Astrocyte (in vitro differentiated cells and primary cell): ENCODE measurements at regions not wholly inside any gene's neighbourhood (a gene's known extent, or its start where the extent isn't known, plus 50 kb on each side); places are given as distances from the start of the nearest gene placed in this dataset.

Experiments
- DNase-seq: peaks from one replicate; pipeline ENCODE4 v3.0.0-alpha.2; 2010; ENCODE audit warnings: low read depth
- FAIRE-seq: peaks from 2 replicates; lab custom pipeline; 2011; peaks lifted over from hg19 to GRCh38; lab: Jason Lieb, UNC
- H2AFZ ChIP-seq: 2 replicates; pipeline ENCODE4 v1.6.0; 2012; ENCODE audit warnings: low read depth, low read length, inconsistent platforms
- H3K27ac ChIP-seq: 2 replicates; pipeline ENCODE4 v1.5.1; 2011; ENCODE audit warnings: low read depth, low read length, inconsistent platforms
- H3K27me3 ChIP-seq: 2 replicates; pipeline ENCODE4 v1.6.0; 2011; ENCODE audit warnings: low read length, inconsistent platforms; ENCODE audit not compliant: insufficient read depth
- H3K36me3 ChIP-seq: 2 replicates; pipeline ENCODE4 v1.5.1; 2011; ENCODE audit warnings: low read length, inconsistent platforms; ENCODE audit not compliant: insufficient read depth
- H3K4me1 ChIP-seq: 2 replicates; pipeline ENCODE4 v1.5.1; 2011; ENCODE audit warnings: low read length, inconsistent platforms; ENCODE audit not compliant: insufficient read depth
- H3K4me2 ChIP-seq: 2 replicates; pipeline ENCODE4 v1.6.0; 2012; ENCODE audit warnings: low read length, inconsistent platforms
- H3K4me3 ChIP-seq: 2 replicates; pipeline ENCODE4 v1.5.1; 2011; ENCODE audit warnings: low read depth, mild to moderate bottlenecking, low read length, inconsistent platforms; ENCODE audit not compliant: insufficient read depth
- H3K79me2 ChIP-seq: 2 replicates; pipeline ENCODE4 v1.6.0; 2012; ENCODE audit warnings: mild to moderate bottlenecking, low read length, inconsistent platforms; ENCODE audit not compliant: insufficient read depth
- H3K9ac ChIP-seq: 2 replicates; pipeline ENCODE4 v1.6.0; 2012; ENCODE audit warnings: mild to moderate bottlenecking, low read length, inconsistent platforms
- H3K9me3 ChIP-seq: 2 replicates; pipeline ENCODE4 v1.5.1; 2012; ENCODE audit warnings: low read depth, mild to moderate bottlenecking, low read length, inconsistent platforms; ENCODE audit not compliant: insufficient read depth
- H4K20me1 ChIP-seq: 2 replicates; pipeline ENCODE4 v1.6.0; 2012; ENCODE audit warnings: low read length, inconsistent platforms; ENCODE audit not compliant: insufficient read depth
- H3K27ac Mint-ChIP-seq: one replicate; pipeline ENCODE4 v1.8.0; 2021; ENCODE audit warnings: mild to moderate bottlenecking, mixed read lengths; ENCODE audit not compliant: unreplicated experiment
- H3K27me3 Mint-ChIP-seq: one replicate; pipeline ENCODE4 v1.8.0; 2021; ENCODE audit warnings: low read depth, mixed read lengths; ENCODE audit not compliant: unreplicated experiment
- H3K36me3 Mint-ChIP-seq: one replicate; pipeline ENCODE4 v1.8.0; 2021; ENCODE audit warnings: low read depth, mixed read lengths; ENCODE audit not compliant: unreplicated experiment
- H3K4me1 Mint-ChIP-seq: one replicate; pipeline ENCODE4 v1.8.0; 2021; ENCODE audit warnings: low read depth, mixed read lengths; ENCODE audit not compliant: unreplicated experiment
- H3K4me3 Mint-ChIP-seq: one replicate; pipeline ENCODE4 v1.8.0; 2021; ENCODE audit warnings: mild to moderate bottlenecking, moderate library complexity, mixed read lengths; ENCODE audit not compliant: unreplicated experiment
- H3K9me3 Mint-ChIP-seq: one replicate; pipeline ENCODE4 v1.8.0; 2021; ENCODE audit warnings: mild to moderate bottlenecking, mixed read lengths; ENCODE audit not compliant: unreplicated experiment
- EZH2 ChIP-seq: IDR thresholded peaks from 2 replicates; pipeline ENCODE4 v1.6.1; 2012; ENCODE audit warnings: mild to moderate bottlenecking, low read length, inconsistent platforms; ENCODE audit not compliant: insufficient read depth
- TF ChIP-seq, protein P1 (sequence below): IDR thresholded peaks from 2 replicates; pipeline ENCODE4 v1.5.1; 2011; ENCODE audit warnings: low read depth, mild to moderate bottlenecking, inconsistent platforms, low read length, moderate library complexity; ENCODE audit not compliant: insufficient read depth

DNA sequence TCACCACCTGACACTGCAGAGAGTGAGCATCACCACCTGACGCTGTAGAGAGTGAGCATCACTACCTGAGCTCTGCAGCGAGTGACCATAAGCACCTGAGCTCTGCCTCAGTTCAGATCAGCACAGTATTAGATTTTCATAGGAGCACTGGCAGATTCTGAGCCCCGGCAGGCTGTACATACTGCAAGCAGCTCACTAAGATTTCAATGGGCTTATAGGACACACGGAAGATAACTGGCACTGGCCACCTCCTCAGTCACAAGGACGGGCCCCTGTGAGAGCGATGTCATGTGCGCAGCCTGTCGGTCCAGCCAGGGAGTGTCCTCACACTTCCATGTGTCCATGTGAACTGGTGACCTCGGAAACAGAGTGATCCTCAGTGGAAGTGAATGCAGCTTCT lies 153.5 kb upstream of the IRX2 start:
- peaks cover 3% of the 10 kb centered on the region for H3K4me1 Mint-ChIP-seq

DNA sequence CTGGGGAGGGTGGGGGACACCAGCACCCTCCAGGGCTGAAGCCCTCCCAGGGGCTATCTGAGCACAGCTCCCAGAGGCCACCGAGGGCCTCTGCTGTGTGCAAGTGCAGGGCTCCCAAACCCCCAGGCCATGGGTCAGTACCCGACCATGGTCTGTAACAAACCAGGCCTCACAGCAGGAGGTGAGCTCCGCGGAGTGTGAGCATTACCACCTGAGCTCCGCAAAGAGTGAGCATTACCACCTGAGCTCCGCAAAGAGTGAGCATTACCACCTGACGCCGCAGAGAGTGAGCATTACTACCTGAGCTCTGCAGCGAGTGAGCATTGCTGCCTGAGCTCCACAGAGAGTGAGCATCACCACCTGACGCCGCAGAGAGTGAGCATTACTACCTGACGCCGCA lies 152.9 kb upstream of the IRX2 start:
- peaks cover 2% of the 10 kb centered on the region for H3K9me3 ChIP-seq
- no peak overlapping the region for H2AFZ ChIP-seq
- no peak overlapping the region for H3K4me3 Mint-ChIP-seq
- no peak overlapping the region for H3K9ac ChIP-seq
- H3K27ac Mint-ChIP-seq = no peak overlapping the region
- H3K4me1 Mint-ChIP-seq = peaks cover 3% of the 10 kb centered on the region
- no peak for DNase-seq
- no peak overlapping the region for H3K27ac ChIP-seq
- H3K36me3 ChIP-seq = no peaks in the 10 kb centered on the region
- H3K36me3 Mint-ChIP-seq = no peaks in the 10 kb centered on the region
- peaks cover 33% of the 10 kb centered on the region for H3K27me3 Mint-ChIP-seq
- no peaks in the 10 kb centered on the region for H3K79me2 ChIP-seq
- H3K27me3 ChIP-seq = no peaks in the 10 kb centered on the region
- peaks cover 7% of the 10 kb centered on the region for H3K9me3 Mint-ChIP-seq
- H4K20me1 ChIP-seq = no peaks in the 10 kb centered on the region
- H3K4me2 ChIP-seq = no peak overlapping the region
- FAIRE-seq = no peak
- no peak overlapping the region for H3K4me3 ChIP-seq
- no peak for TF ChIP-seq EZH2
- TF ChIP-seq, protein P1, sequence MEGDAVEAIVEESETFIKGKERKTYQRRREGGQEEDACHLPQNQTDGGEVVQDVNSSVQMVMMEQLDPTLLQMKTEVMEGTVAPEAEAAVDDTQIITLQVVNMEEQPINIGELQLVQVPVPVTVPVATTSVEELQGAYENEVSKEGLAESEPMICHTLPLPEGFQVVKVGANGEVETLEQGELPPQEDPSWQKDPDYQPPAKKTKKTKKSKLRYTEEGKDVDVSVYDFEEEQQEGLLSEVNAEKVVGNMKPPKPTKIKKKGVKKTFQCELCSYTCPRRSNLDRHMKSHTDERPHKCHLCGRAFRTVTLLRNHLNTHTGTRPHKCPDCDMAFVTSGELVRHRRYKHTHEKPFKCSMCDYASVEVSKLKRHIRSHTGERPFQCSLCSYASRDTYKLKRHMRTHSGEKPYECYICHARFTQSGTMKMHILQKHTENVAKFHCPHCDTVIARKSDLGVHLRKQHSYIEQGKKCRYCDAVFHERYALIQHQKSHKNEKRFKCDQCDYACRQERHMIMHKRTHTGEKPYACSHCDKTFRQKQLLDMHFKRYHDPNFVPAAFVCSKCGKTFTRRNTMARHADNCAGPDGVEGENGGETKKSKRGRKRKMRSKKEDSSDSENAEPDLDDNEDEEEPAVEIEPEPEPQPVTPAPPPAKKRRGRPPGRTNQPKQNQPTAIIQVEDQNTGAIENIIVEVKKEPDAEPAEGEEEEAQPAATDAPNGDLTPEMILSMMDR = no peak
- H3K4me1 ChIP-seq = no peaks in the 10 kb centered on the region

More for the DNA sequence above, 153.5 kb upstream of the IRX2 start:
- no peaks in the 10 kb centered on the region for H3K79me2 ChIP-seq
- H3K27me3 ChIP-seq = no peaks in the 10 kb centered on the region
- H3K9ac ChIP-seq = no peak overlapping the region
- peaks cover 33% of the 10 kb centered on the region for H3K27me3 Mint-ChIP-seq
- no peak overlapping the region for H3K4me3 ChIP-seq
- H2AFZ ChIP-seq = no peak overlapping the region
- H3K4me1 ChIP-seq = no peaks in the 10 kb centered on the region
- no peak for TF ChIP-seq EZH2
- TF ChIP-seq, protein P1 = no peak
- H3K4me2 ChIP-seq = no peak overlapping the region
- H3K36me3 ChIP-seq = no peaks in the 10 kb centered on the region
- H3K27ac Mint-ChIP-seq = no peak overlapping the region
- no peak for FAIRE-seq
- DNase-seq = no peak
- no peaks in the 10 kb centered on the region for H3K36me3 Mint-ChIP-seq
- H3K9me3 Mint-ChIP-seq = peaks cover 7% of the 10 kb centered on the region
- no peak overlapping the region for H3K27ac ChIP-seq
- no peak overlapping the region for H3K4me3 Mint-ChIP-seq
- peaks cover 2% of the 10 kb centered on the region for H3K9me3 ChIP-seq
- no peaks in the 10 kb centered on the region for H4K20me1 ChIP-seq

DNA sequence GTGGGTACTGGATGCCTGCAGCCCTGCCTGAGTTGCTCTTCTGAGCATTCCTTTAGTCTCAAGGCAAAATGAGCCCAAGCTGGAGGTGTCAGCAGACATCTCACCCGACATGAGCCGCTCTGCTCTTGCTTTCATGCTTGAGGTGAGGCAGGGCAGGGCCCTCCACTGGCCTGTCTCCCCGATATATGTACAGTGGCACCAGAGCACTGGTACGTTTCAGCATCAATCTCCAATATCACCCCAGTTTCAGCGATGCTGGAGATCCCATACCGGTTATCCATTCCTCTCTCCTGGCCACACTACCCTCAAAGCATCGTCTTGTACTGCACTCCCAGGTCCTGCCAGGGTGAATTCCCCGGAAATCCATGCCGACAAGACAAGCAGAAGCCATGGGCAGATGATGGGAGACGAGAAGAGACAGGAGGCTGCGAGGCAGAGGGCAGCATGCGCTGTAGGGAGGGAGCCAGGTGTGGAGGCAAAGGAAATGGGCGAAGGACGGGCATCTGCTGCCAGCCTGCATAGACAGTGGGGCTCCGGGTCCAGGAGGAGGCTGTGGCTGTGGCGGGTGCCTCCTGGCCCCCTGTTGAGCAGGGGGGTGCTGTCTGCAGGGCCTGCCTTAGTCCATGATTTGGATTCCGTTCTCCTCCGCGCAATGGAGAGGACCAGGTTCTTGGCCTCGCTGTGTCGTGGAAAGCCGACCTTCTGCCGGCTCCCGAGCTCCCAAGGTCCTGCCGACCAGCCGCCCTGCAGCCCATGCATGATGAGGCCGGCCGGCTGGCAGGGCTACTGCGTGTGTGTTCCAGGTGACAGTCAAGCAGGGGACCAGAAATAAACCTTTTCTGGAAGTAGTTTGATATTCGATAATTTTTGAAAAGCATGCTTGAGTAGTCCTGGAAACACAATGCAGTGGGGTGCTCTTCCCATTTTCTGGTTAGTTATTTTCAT lies 152.2 kb upstream of the IRX2 start:
- H3K4me1 Mint-ChIP-seq = peaks cover 3% of the 10 kb centered on the region
- Histone ChIP-seq H3K9me3 (peaks cover 6% of the 10 kb centered on the region), H3K4me2 (no peak overlapping the region), H2AFZ (no peak overlapping the region), H3K36me3 (no peaks in the 10 kb centered on the region), H3K27me3 (no peaks in the 10 kb centered on the region), H4K20me1 (no peaks in the 10 kb centered on the region), H3K4me3 (no peak overlapping the region), H3K9ac (no peak overlapping the region), H3K27ac (no peak overlapping the region), H3K4me1 (no peaks in the 10 kb centered on the region), H3K79me2 (no peaks in the 10 kb centered on the region)
- no peak overlapping the region for H3K4me3 Mint-ChIP-seq
- DNase-seq (no peak), FAIRE-seq (no peak)
- no peaks in the 10 kb centered on the region for H3K36me3 Mint-ChIP-seq
- peaks cover 7% of the 10 kb centered on the region for H3K9me3 Mint-ChIP-seq
- H3K27me3 Mint-ChIP-seq = peaks cover 34% of the 10 kb centered on the region
- TF ChIP-seq EZH2 = no peak
- TF ChIP-seq, protein P1 = no peak
- H3K27ac Mint-ChIP-seq = no peak overlapping the region
